NT2/D1 (cell line): ENCODE measurements at regions not wholly inside any gene's neighbourhood (a gene's known extent, or its start where the extent isn't known, plus 50 kb on each side); places are given as distances from the start of the nearest gene placed in this dataset.

Experiments used
- SUZ12 ChIP-seq: IDR thresholded peaks from 2 replicates; pipeline ENCODE4 v1.6.1; 2011; ENCODE audit not compliant: insufficient read length, insufficient read depth; ENCODE audit errors: extremely low read depth
- YY1 ChIP-seq: IDR thresholded peaks from 2 replicates; pipeline ENCODE4 v1.6.1; 2011; ENCODE audit not compliant: insufficient read length, insufficient read depth
- ZNF274 ChIP-seq: IDR thresholded peaks from 2 replicates; pipeline ENCODE4 v1.6.1; 2011; ENCODE audit warnings: mild to moderate bottlenecking, low read depth, low read length

- TF ChIP-seq ZNF274 = no peak
- no peak for TF ChIP-seq YY1
- no peak for TF ChIP-seq SUZ12
These were observed 1287.8 kb upstream of the CDH8 start for GRCh38 chr16:63323722-63324705.
